ENCODE measurements at regions not wholly inside any gene's neighbourhood (a gene's known extent, or its start where the extent isn't known, plus 50 kb on each side); places are given as distances from the start of the nearest gene placed in this dataset.
A peak's percentile ranks its signal among the peaks of the same experiment; 100 is the strongest.

GRCh38 chr3:107969525-107969924 lies 121.3 kb downstream of the CD47 start:
- no peak overlapping the region for H3K27ac Mint-ChIP-seq
- ChIA-PET POLR2A (no interaction called here), CTCF (interaction anchor here (0.7 to 1.8 kb wide), 4 partner anchors 9 to 493 kb away, joined by 3 to 9 read pairs (median 4); no protein-coding TSS in a partner anchor)
- intact Hi-C loops (cut with DNase I, micrococcal nuclease) = no loop called here
- peak; percentile 19 for ATAC-seq
- no peaks in the 10 kb centered on the region for H3K27me3 Mint-ChIP-seq
- DNase-seq = no peak
- no peaks in the 10 kb centered on the region for H3K36me3 Mint-ChIP-seq (ENCODE audit: low read depth)
- H3K9me3 Mint-ChIP-seq (ENCODE audit: low read depth) = no peaks in the 10 kb centered on the region
- H3K4me3 Mint-ChIP-seq = no peak overlapping the region
- H3K4me1 Mint-ChIP-seq = peaks cover 16% of the 10 kb centered on the region

DNA sequence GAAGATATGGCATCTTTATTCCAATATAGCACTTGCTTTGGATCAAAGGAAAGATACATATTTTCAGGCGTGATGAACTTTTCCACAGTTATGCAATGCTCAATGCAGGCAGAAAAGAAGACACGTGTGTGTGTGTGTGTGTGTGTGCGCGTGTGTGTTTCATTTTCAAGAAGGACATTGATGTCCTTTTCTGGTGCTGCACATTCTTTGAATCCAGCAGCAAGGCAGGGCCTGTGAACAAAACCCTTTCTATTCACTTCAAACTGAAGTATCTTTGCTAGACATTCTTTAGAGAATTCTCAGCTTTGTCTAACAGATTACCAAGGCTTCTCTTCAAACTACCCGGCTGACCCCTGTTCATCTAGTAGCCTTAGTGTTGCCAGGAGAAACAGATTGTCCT lies 124.6 kb downstream of the CD47 start:
- ChIA-PET CTCF (interaction anchor here (0.8 kb wide), 1 partner anchor 20 kb away, joined by 3 read pairs; no protein-coding TSS in a partner anchor), POLR2A (no interaction called here)
- ATAC-seq (no peak), DNase-seq (no peak)
- no peaks in the 10 kb centered on the region for H3K9me3 Mint-ChIP-seq (ENCODE audit: low read depth)
- no peak overlapping the region for H3K4me3 Mint-ChIP-seq
- peaks cover 16% of the 10 kb centered on the region for H3K4me1 Mint-ChIP-seq
- intact Hi-C loops (cut with DNase I, micrococcal nuclease) = no loop called here
- H3K27me3 Mint-ChIP-seq = no peaks in the 10 kb centered on the region
- no peak overlapping the region for H3K27ac Mint-ChIP-seq
- no peaks in the 10 kb centered on the region for H3K36me3 Mint-ChIP-seq (ENCODE audit: low read depth)

GRCh38 chr3:107965136-107965655 lies 125.6 kb downstream of the CD47 start:
- Mint-ChIP-seq H3K36me3 (ENCODE audit: low read depth) (no peaks in the 10 kb centered on the region), H3K4me1 (peaks cover 11% of the 10 kb centered on the region), H3K27ac (no peak overlapping the region), H3K9me3 (ENCODE audit: low read depth) (no peaks in the 10 kb centered on the region), H3K27me3 (no peaks in the 10 kb centered on the region), H3K4me3 (no peak overlapping the region)
- intact Hi-C loops (cut with DNase I, micrococcal nuclease) = no loop called here
- ATAC-seq (no peak), DNase-seq (no peak)
- CTCF ChIA-PET = interaction anchor here (1.1 kb wide), 1 partner anchor 37 kb away, joined by 3 read pairs; no protein-coding TSS in a partner anchor
- POLR2A ChIA-PET = no interaction called here

- H3K4me1 Mint-ChIP-seq = peaks cover 4% of the 10 kb centered on the region
- no peak for DNase-seq
- ChIA-PET CTCF (interaction anchor here (0.7 to 1.3 kb wide), 2 partner anchors 8 to 116 kb away, joined by 3 to 4 read pairs; no protein-coding TSS in a partner anchor), POLR2A (no interaction called here)
- intact Hi-C loops (cut with DNase I, micrococcal nuclease) = no loop called here
- H3K9me3 Mint-ChIP-seq (ENCODE audit: low read depth) = no peaks in the 10 kb centered on the region
- ATAC-seq = no peak
- no peaks in the 10 kb centered on the region for H3K36me3 Mint-ChIP-seq (ENCODE audit: low read depth)
- no peak overlapping the region for H3K27ac Mint-ChIP-seq
- no peak overlapping the region for H3K4me3 Mint-ChIP-seq
- no peaks in the 10 kb centered on the region for H3K27me3 Mint-ChIP-seq
Measured at GRCh38 chr3:107963581-107963980, 127.2 kb downstream of the CD47 start.

DNA sequence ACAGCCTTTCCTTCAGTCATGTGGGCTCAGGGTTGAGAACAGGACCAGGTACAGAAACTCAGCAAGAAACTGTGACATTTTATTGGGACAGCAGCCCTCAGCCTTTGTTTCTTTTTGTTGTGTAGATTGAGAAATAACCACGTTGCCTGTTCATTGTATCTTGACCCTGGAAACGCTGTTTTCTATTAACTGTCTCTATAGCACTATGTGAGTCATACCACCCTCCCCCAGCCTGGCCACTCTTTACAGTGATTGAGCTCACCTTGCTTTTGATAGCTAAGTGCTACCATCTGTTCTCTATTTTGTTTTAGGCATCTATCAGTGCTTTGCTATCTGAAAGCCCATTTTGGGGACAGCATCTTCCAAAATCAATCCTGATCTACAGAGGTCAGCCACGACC lies 127.9 kb downstream of the CD47 start:
- Mint-ChIP-seq H3K27ac (no peak overlapping the region), H3K9me3 (ENCODE audit: low read depth) (no peaks in the 10 kb centered on the region), H3K4me1 (peaks cover 5% of the 10 kb centered on the region), H3K27me3 (no peaks in the 10 kb centered on the region), H3K4me3 (no peak overlapping the region), H3K36me3 (ENCODE audit: low read depth) (no peaks in the 10 kb centered on the region)
- no peak for DNase-seq
- intact Hi-C loops (cut with DNase I, micrococcal nuclease) = no loop called here
- no peak for ATAC-seq
- ChIA-PET CTCF (interaction anchor here (1.3 kb wide), 1 partner anchor 8 kb away, joined by 4 read pairs; no protein-coding TSS in a partner anchor), POLR2A (no interaction called here)

DNA sequence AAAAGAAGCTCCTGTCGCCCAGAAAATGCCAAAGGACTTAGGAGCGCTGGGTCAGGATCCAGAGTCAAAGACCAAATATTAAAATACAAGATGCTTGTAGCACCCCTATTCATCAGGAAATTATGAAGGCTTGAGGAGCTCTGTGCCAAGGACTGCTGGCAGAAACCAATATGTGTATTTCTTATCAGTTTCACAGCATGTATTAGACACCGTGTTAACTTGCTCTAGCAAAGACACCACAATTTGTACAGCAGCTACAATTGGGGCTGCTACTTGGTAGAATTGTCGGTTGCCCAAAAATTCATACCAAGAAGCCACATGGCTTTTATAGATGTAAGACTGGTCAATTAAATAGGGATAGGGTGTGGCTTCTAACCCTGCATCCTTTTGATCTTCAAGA lies 128.8 kb downstream of the CD47 start:
- Mint-ChIP-seq H3K4me3 (no peak overlapping the region), H3K4me1 (peaks cover 12% of the 10 kb centered on the region), H3K27me3 (no peaks in the 10 kb centered on the region), H3K27ac (no peak overlapping the region), H3K36me3 (ENCODE audit: low read depth) (no peaks in the 10 kb centered on the region), H3K9me3 (ENCODE audit: low read depth) (no peaks in the 10 kb centered on the region)
- DNase-seq (no peak), ATAC-seq (no peak)
- ChIA-PET POLR2A (no interaction called here), CTCF (interaction anchor here (0.6 to 1.7 kb wide), 3 partner anchors 9 to 56 kb away, joined by 3 to 4 read pairs (median 3); no protein-coding TSS in a partner anchor)
- intact Hi-C loops (cut with DNase I, micrococcal nuclease) = no loop called here

- ChIA-PET CTCF (interaction anchor here (0.6 to 1.2 kb wide), 3 partner anchors 17 to 176 kb away, joined by 3 to 4 read pairs (median 3); no protein-coding TSS in a partner anchor), POLR2A (no interaction called here)
- no peak for ATAC-seq
- DNase-seq = no peak
- no peaks in the 10 kb centered on the region for H3K27me3 Mint-ChIP-seq
- intact Hi-C loops (cut with DNase I, micrococcal nuclease) = no loop called here
- H3K9me3 Mint-ChIP-seq (ENCODE audit: low read depth) = no peaks in the 10 kb centered on the region
- H3K4me1 Mint-ChIP-seq = peaks cover 22% of the 10 kb centered on the region
- H3K4me3 Mint-ChIP-seq = no peak overlapping the region
- H3K36me3 Mint-ChIP-seq (ENCODE audit: low read depth) = no peaks in the 10 kb centered on the region
- H3K27ac Mint-ChIP-seq = no peak overlapping the region
Measured at GRCh38 chr3:107959550-107960154, 131.2 kb downstream of the CD47 start.

DNA sequence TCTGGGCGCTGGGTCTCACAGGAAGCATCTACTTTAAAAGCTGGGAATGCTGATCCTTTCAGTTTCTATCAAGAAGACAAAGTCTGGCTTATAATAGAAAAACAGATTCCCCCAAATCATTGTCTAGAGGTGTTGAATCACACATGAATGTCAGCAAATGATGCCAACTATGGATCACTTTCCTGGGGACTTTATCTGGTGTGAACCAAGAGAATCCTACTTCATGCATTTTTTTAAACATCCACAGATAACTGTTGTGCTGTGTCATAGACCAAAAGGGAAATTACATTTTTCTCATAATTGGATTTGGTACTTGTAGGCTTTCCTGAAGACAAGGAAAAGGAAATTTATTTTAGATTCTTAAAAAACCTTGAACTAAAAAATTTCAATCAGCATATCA lies 132.7 kb downstream of the CD47 start:
- ATAC-seq (no peak), DNase-seq (no peak)
- Mint-ChIP-seq H3K27ac (no peak overlapping the region), H3K27me3 (no peaks in the 10 kb centered on the region), H3K36me3 (ENCODE audit: low read depth) (no peaks in the 10 kb centered on the region), H3K9me3 (ENCODE audit: low read depth) (no peaks in the 10 kb centered on the region), H3K4me1 (peaks cover 34% of the 10 kb centered on the region), H3K4me3 (no peak overlapping the region)
- CTCF ChIA-PET = no interaction called here
- intact Hi-C loops (cut with DNase I, micrococcal nuclease) = no loop called here
- POLR2A ChIA-PET = no interaction called here

- POLR2A ChIA-PET = no interaction called here
- Mint-ChIP-seq H3K27me3 (no peaks in the 10 kb centered on the region), H3K27ac (no peak overlapping the region)
Measured at GRCh38 chr3:107956991-107957900, 133.6 kb downstream of the CD47 start.

DNA sequence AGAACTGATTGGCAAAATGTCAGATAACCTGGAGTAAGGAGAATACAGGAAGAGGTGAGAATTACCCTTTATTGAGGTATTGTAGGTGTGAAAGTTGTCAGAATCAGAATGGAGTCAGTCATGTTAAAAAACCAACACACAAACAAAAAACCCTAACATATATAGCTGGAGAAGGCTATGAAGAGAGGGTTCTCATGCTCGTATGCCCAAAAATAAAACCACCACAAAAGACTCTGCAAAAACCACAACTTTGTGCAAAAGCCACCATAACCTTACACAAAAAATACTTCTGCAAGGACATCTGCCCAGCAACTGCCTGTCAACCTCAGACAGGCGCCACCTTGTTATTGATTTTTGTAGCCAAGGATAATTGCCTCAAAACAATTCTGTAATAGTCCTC lies 136.0 kb downstream of the CD47 start:
- Mint-ChIP-seq H3K36me3 (ENCODE audit: low read depth) (no peaks in the 10 kb centered on the region), H3K27me3 (no peaks in the 10 kb centered on the region), H3K4me1 (peaks cover 35% of the 10 kb centered on the region), H3K27ac (no peak overlapping the region), H3K9me3 (ENCODE audit: low read depth) (no peaks in the 10 kb centered on the region), H3K4me3 (no peak overlapping the region)
- ChIA-PET POLR2A (no interaction called here), CTCF (interaction anchor here (1.1 kb wide), 1 partner anchor 9 kb away, joined by 4 read pairs; no protein-coding TSS in a partner anchor)
- DNase-seq (no peak), ATAC-seq (no peak)
- intact Hi-C loops (cut with DNase I, micrococcal nuclease) = no loop called here

More at GRCh38 chr3:107956991-107957900, 133.6 kb downstream of the CD47 start:
- Mint-ChIP-seq H3K36me3 (ENCODE audit: low read depth) (no peaks in the 10 kb centered on the region), H3K9me3 (ENCODE audit: low read depth) (no peaks in the 10 kb centered on the region), H3K4me3 (no peak overlapping the region), H3K4me1 (peaks cover 37% of the 10 kb centered on the region)
- intact Hi-C loops (cut with DNase I, micrococcal nuclease) = no loop called here
- CTCF ChIA-PET = interaction anchor here (0.6 to 1.6 kb wide), 5 partner anchors 13 to 450 kb away, joined by 3 to 5 read pairs (median 3); no protein-coding TSS in a partner anchor
- DNase-seq (no peak), ATAC-seq (no peak)

- Mint-ChIP-seq H3K4me3 (no peak overlapping the region), H3K27ac (no peak overlapping the region), H3K9me3 (ENCODE audit: low read depth) (no peaks in the 10 kb centered on the region), H3K36me3 (ENCODE audit: low read depth) (no peaks in the 10 kb centered on the region), H3K4me1 (peaks cover 33% of the 10 kb centered on the region), H3K27me3 (no peaks in the 10 kb centered on the region)
- CTCF ChIA-PET = interaction anchor here (0.9 kb wide), 1 partner anchor 9 kb away, joined by 3 read pairs; no protein-coding TSS in a partner anchor
- intact Hi-C loops (cut with DNase I, micrococcal nuclease) = no loop called here
- POLR2A ChIA-PET = interaction anchor here (0.6 kb wide), 1 partner anchor 109 kb away, joined by 5 read pairs; no protein-coding TSS in a partner anchor
- DNase-seq (no peak), ATAC-seq (no peak)
Measured at GRCh38 chr3:107953722-107954121, 137.1 kb downstream of the CD47 start.

Measured in activated CD4-positive, alpha-beta T cell treated with anti-CD3 and anti-CD28 coated beads for 36 hours (primary cell).